22Rv1 (cell line): ENCODE measurements at regions not wholly inside any gene's neighbourhood (a gene's known extent, or its start where the extent isn't known, plus 50 kb on each side); places are given as distances from the start of the nearest gene placed in this dataset.

Experiments used
- H3K27ac ChIP-seq: fragments of 450-650 bp; 2 replicates; pipeline ENCODE4 v1.5.1; 2017
- CTCF ChIP-seq: fragments of 450-650 bp; IDR thresholded peaks from 2 replicates; pipeline ENCODE4 v1.5.1; 2017; ENCODE audit warnings: mild to moderate bottlenecking
- ZFX ChIP-seq: fragments of 450-650 bp; IDR thresholded peaks from 2 replicates; pipeline ENCODE4 v1.6.1; 2017; ENCODE audit warnings: antibody characterized with exemption, borderline replicate concordance

DNA sequence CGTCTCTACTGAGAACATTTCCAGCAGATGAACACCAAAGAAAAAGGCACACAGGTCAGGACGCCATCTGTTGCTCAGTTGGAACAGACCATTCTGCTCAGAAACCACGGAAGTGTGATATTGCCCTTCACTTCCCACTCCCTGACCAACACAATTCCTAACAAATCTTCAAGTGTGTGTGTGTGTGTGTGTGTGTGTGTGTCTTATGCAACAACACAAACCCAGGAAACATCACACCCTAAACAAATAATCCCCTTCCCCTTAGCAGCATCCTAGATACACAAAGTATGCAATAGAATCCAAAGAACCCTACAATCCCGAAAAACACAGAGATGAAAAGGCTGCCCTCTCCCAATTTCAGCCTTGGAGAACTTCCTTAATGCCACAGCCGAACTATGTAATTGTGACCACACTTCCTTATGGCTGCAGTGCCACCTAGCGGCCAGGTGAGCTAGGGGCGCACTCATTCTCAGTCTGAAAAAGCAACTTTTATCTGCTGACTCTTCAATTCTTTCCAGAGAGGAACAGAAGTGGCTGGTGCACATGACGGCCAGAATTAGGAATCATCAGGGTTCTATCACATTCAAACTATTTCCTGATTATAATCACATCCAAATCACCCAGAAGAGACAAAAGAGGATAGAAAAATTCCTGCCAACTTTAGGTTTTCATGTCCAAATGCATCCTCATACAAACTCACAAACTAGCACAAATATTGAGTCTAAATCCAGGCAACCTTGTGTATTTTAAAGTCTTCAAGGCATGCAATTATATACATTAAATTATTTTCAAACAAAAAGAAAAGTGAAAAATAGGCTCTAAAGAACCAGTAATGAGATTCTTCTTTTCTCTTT is 164.9 kb downstream of the DHX15 start:
- H3K27ac ChIP-seq = no peak overlapping the region
- TF ChIP-seq CTCF = peak; percentile 92
- no peak for TF ChIP-seq ZFX

DNA sequence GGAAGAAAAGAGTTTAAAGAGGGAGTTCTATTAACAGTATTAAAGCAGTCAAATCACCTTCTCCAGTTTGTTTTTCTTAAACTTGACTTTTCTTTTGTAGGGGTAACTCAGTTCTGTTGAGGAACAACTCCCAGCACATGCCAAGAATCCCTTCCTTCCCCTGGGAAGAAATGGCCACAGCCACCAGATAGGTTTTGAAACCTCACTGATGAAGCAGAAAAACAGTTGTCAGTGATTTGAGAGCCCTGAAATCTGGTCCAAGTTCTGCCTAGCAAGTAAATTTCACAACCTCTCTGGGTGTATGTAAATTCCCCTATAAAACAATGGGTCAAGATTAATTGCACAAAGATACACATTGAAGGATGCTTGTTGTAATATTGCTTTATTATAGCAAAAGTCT is 167.1 kb downstream of the DHX15 start:
- no peak for TF ChIP-seq CTCF
- no peak for TF ChIP-seq ZFX
- no peak overlapping the region for H3K27ac ChIP-seq

DNA sequence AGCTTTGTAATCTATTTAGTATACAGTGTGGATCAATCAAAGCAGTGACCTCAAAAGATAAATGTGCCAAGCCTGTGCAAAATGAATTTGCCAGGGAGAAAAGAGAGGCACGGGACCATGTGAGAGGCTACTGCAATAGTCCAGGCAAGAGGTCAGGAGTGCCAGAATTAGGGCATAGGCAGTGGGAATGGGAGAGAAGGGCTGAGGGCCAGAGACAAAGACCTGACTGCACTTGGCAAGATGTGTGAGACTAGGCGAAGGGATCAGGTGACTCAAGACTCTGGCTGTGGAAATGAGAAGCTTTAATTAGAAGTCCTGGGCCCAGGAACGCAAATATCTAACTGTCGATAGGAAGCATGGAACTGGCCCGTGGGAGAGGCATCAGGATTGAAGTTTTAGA is 168.1 kb downstream of the DHX15 start:
- no peak overlapping the region for H3K27ac ChIP-seq
- TF ChIP-seq ZFX (no peak), CTCF (no peak)

- no peak for TF ChIP-seq CTCF
- TF ChIP-seq ZFX = no peak
- no peak overlapping the region for H3K27ac ChIP-seq
Measured at GRCh38 chr4:24413311-24413784, 171.0 kb downstream of the DHX15 start.

DNA sequence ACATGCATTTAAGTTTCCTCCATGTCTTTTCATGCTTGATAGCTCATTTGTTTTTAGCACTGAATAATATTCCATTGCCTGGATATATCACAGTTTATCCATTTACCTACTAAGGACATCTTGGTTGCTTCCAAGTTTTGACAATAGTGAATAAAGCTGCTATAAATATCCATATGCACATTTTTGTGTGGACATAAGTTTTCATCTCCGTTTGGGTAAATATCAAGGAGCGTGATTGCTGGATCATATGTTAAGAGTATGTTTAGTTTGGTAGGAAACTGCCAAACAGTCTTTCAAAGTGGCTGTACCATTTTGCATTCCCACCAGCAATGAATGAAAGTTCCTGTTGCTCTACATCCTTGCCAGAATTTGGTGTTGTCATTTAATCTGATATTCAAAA is 172.5 kb downstream of the DHX15 start:
- TF ChIP-seq CTCF = no peak
- no peak for TF ChIP-seq ZFX
- no peak overlapping the region for H3K27ac ChIP-seq

GRCh38 chr4:24411299-24411698 is 173.1 kb downstream of the DHX15 start:
- TF ChIP-seq ZFX (no peak), CTCF (no peak)
- no peak overlapping the region for H3K27ac ChIP-seq

DNA sequence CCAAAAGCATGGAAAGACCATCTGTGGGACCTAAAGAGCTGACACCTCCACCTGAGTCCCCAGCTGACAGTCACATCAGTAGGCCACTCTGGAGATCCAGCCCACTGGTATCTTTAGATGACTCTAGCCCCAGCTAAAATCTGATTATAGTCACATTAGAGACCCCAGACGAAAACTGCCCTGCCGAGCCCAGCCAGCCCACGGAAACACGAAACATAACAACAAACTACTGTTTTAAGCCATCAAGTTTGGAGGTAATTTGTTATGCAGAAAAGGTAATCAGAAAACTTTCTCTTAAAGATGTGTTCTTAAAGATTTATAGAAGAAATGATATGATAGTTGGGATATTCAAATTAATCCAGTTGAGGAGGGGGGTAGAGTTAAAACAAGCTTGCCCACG is 175.7 kb downstream of the DHX15 start:
- no peak overlapping the region for H3K27ac ChIP-seq
- TF ChIP-seq CTCF = no peak
- no peak for TF ChIP-seq ZFX
